Endodermal cell (in vitro differentiated cells): ENCODE measurements at regions not wholly inside any gene's neighbourhood (a gene's known extent, or its start where the extent isn't known, plus 50 kb on each side); places are given as distances from the start of the nearest gene placed in this dataset.

Source experiments
- DNase-seq: peaks from one replicate; pipeline ENCODE4 v3.0.0-alpha.2; 2017
- H3K27ac ChIP-seq: 2 replicates; pipeline ENCODE4 v1.5.1; 2013; ENCODE audit warnings: mild to moderate bottlenecking, low read depth, low read length, moderate library complexity
- H3K27me3 ChIP-seq: 2 replicates; pipeline ENCODE4 v1.6.1; 2013; ENCODE audit warnings: mild to moderate bottlenecking, low read length, moderate library complexity; ENCODE audit not compliant: insufficient read depth, control insufficient read depth, poor library complexity, severe bottlenecking
- H3K36me3 ChIP-seq: 2 replicates; pipeline ENCODE4 v1.7.0; 2013; ENCODE audit warnings: mild to moderate bottlenecking, low read length, moderate library complexity; ENCODE audit not compliant: control insufficient read depth, insufficient read depth
- H3K4me1 ChIP-seq: one replicate; pipeline ENCODE4 v1.7.0; 2013; ENCODE audit warnings: low read length; ENCODE audit not compliant: control insufficient read depth, insufficient read depth
- H3K4me3 ChIP-seq: 2 replicates; pipeline ENCODE4 v1.5.1; 2013; ENCODE audit warnings: mild to moderate bottlenecking, low read length, moderate library complexity
- H3K9ac ChIP-seq: 2 replicates; pipeline ENCODE4 v1.6.1; 2013; ENCODE audit warnings: mild to moderate bottlenecking, low read length, moderate library complexity; ENCODE audit not compliant: poor library complexity, severe bottlenecking; ENCODE audit errors: extremely low read depth
- H3K9me3 ChIP-seq: 2 replicates; pipeline ENCODE4 v1.6.1; 2013; ENCODE audit warnings: mild to moderate bottlenecking, low read length, moderate library complexity; ENCODE audit not compliant: control insufficient read depth
- H3K27ac Mint-ChIP-seq: 2 replicates; pipeline ENCODE4 v1.8.0; 2020; ENCODE audit warnings: mixed read lengths
- H3K27me3 Mint-ChIP-seq: 2 replicates; pipeline ENCODE4 v1.8.0; 2021; ENCODE audit warnings: mild to moderate bottlenecking, mixed read lengths; ENCODE audit not compliant: insufficient read depth
- H3K36me3 Mint-ChIP-seq: 2 replicates; pipeline ENCODE4 v1.8.0; 2020; ENCODE audit warnings: low read depth, mixed read lengths
- H3K4me1 Mint-ChIP-seq: 2 replicates; pipeline ENCODE4 v1.8.0; 2020; ENCODE audit warnings: mixed read lengths
- H3K4me3 Mint-ChIP-seq: 2 replicates; pipeline ENCODE4 v1.8.0; 2020; ENCODE audit warnings: mild to moderate bottlenecking, moderate library complexity, mixed read lengths
- H3K9me3 Mint-ChIP-seq: 2 replicates; pipeline ENCODE4 v1.8.0; 2020; ENCODE audit warnings: mild to moderate bottlenecking, mixed read lengths
- CTCF ChIP-seq: fragments of 200-600 bp; sonication (generic); conservative IDR thresholded peaks from 2 replicates; pipeline ENCODE4 v1.5.0; 2021; ENCODE audit warnings: antibody characterized with exemption, mild to moderate bottlenecking
- WGBS, 2 experiments: methylation state at CpG; one replicate each; pipeline versions ENCODE4 v1.1.5 to v1.1.7; 2013; ENCODE audit warnings: missing lambda C conversion rate in 2 of 2, mixed read lengths in 1 of 2; ENCODE audit not compliant: insufficient coverage in 1 of 2, insufficient read length in 1 of 2; 5-methylcytosine and 5-hydroxymethylcytosine counted together

- 93 to 95% methylated on average over 11 of the region's 11 CpGs for WGBS, 2 experiments
- no peak overlapping the region for H3K27ac Mint-ChIP-seq
Observed at GRCh38 chr11:92751594-92751993, 217.9 kb upstream of the MTNR1B start.

GRCh38 chr11:92752122-92752521 is 217.3 kb upstream of the MTNR1B start:
- peaks cover 5% of the 10 kb centered on the region for H3K4me1 Mint-ChIP-seq
- H3K9ac ChIP-seq: no peak overlapping the region
- no peak overlapping the region for H3K4me3 Mint-ChIP-seq
- H3K9me3 ChIP-seq: peaks cover 7% of the 10 kb centered on the region
- peaks cover 10% of the 10 kb centered on the region for H3K9me3 Mint-ChIP-seq
- peaks cover 6% of the 10 kb centered on the region for H3K36me3 Mint-ChIP-seq
- H3K27ac ChIP-seq: no peak overlapping the region
- H3K4me3 ChIP-seq: no peak overlapping the region
- no peak for TF ChIP-seq CTCF
- H3K27ac Mint-ChIP-seq: no peak overlapping the region
- no peaks in the 10 kb centered on the region for H3K36me3 ChIP-seq
- DNase-seq: no peak
- H3K27me3 ChIP-seq: no peaks in the 10 kb centered on the region
- 76 to 86% methylated on average over 1 of the region's 1 CpG for WGBS, 2 experiments
- no peaks in the 10 kb centered on the region for H3K4me1 ChIP-seq
- H3K27me3 Mint-ChIP-seq: no peaks in the 10 kb centered on the region

More at GRCh38 chr11:92751594-92751993, 217.9 kb upstream of the MTNR1B start:
- H3K9me3 ChIP-seq: peaks cover 11% of the 10 kb centered on the region
- H3K4me1 ChIP-seq: no peaks in the 10 kb centered on the region
- Mint-ChIP-seq H3K36me3 (peaks cover 6% of the 10 kb centered on the region), H3K4me3 (no peak overlapping the region), H3K9me3 (peaks cover 15% of the 10 kb centered on the region), H3K27me3 (no peaks in the 10 kb centered on the region), H3K4me1 (peaks cover 5% of the 10 kb centered on the region)
- no peaks in the 10 kb centered on the region for H3K27me3 ChIP-seq
- no peak for DNase-seq
- no peak overlapping the region for H3K4me3 ChIP-seq
- no peaks in the 10 kb centered on the region for H3K36me3 ChIP-seq
- no peak overlapping the region for H3K9ac ChIP-seq
- TF ChIP-seq CTCF: no peak
- no peak overlapping the region for H3K27ac ChIP-seq

- no peaks in the 10 kb centered on the region for H3K9me3 Mint-ChIP-seq
- 95% methylated on average over 3 of the region's 3 CpGs; no CpG with 5 or more reads in 1 of the 2 experiments for WGBS, 2 experiments
Observed at GRCh38 chr11:92753161-92753560, 216.3 kb upstream of the MTNR1B start.

More at GRCh38 chr11:92753161-92753560, 216.3 kb upstream of the MTNR1B start:
- H3K4me3 ChIP-seq: no peak overlapping the region
- no peaks in the 10 kb centered on the region for H3K27me3 ChIP-seq
- peaks cover 5% of the 10 kb centered on the region for H3K4me1 Mint-ChIP-seq
- no peaks in the 10 kb centered on the region for H3K36me3 Mint-ChIP-seq
- no peak overlapping the region for H3K27ac Mint-ChIP-seq
- H3K9ac ChIP-seq: no peak overlapping the region
- no peak overlapping the region for H3K27ac ChIP-seq
- no peaks in the 10 kb centered on the region for H3K27me3 Mint-ChIP-seq
- no peaks in the 10 kb centered on the region for H3K36me3 ChIP-seq
- no peaks in the 10 kb centered on the region for H3K9me3 ChIP-seq
- TF ChIP-seq CTCF: no peak
- H3K4me1 ChIP-seq: no peaks in the 10 kb centered on the region
- DNase-seq: no peak
- no peak overlapping the region for H3K4me3 Mint-ChIP-seq
